Tibial nerve (tissue), 4 donors: ENCODE measurements at regions not wholly inside any gene's neighbourhood (a gene's known extent, or its start where the extent isn't known, plus 50 kb on each side); places are given as distances from the start of the nearest gene placed in this dataset.

ENCODE experiments used
- DNase-seq, 2 donors: peaks; one replicate each; pipeline ENCODE4 v3.0.0-alpha.2; 2019; ENCODE audit warnings: low spot score in 2 of 2
- H3K27ac ChIP-seq, 4 donors: fragments of 200-600 bp; sonication (generic) in 3 of 4; one replicate each; pipeline ENCODE4 v1.5.1; 2017 to 2019; ENCODE audit warnings: mild to moderate bottlenecking in 1 of 4
- H3K27me3 ChIP-seq, 2 donors: fragments of 200-600 bp; sonication (generic) in 1 of 2; one replicate each; pipeline versions ENCODE4 v1.5.1 to v1.6.0; 2017 to 2019
- H3K36me3 ChIP-seq, 3 donors: fragments of 200-600 bp; sonication (generic); one replicate each; pipeline ENCODE4 v1.5.1; 2018 to 2019
- H3K4me1 ChIP-seq, 4 donors: fragments of 200-600 bp; sonication (generic) in 3 of 4; one replicate each; pipeline ENCODE4 v1.5.1; 2017 to 2019
- H3K4me3 ChIP-seq, 4 donors: fragments of 200-600 bp; sonication (generic) in 3 of 4; one replicate each; pipeline ENCODE4 v1.5.1; 2017 to 2019; ENCODE audit warnings: mild to moderate bottlenecking in 1 of 4, moderate library complexity in 1 of 4
- H3K9me3 ChIP-seq, 4 donors: fragments of 200-600 bp; sonication (generic) in 3 of 4; one replicate each; pipeline ENCODE4 v1.5.1; 2017 to 2019
- CTCF ChIP-seq, 5 experiments: fragments of 200-600 bp in 3 of 5; fragments of 450-650 bp in 2 of 5; sonication (generic) in 3 of 5; IDR thresholded peaks; one replicate each; pipeline ENCODE4 v1.5.1; 2016 to 2019; ENCODE audit warnings: antibody characterized with exemption in 5 of 5, mild to moderate bottlenecking in 3 of 5, moderate library complexity in 2 of 5
- EP300 ChIP-seq, 2 donors: sonication (generic); formaldehyde crosslinking; IDR thresholded peaks; one replicate each; pipeline ENCODE4 v1.6.1; 2017; ENCODE audit warnings: antibody characterized with exemption in 2 of 2, mild to moderate bottlenecking in 1 of 2
- POLR2A ChIP-seq, 2 donors: fragments of 450-650 bp; IDR thresholded peaks; one replicate each; pipeline ENCODE4 v1.6.1; 2017; ENCODE audit warnings: antibody characterized with exemption in 2 of 2, mild to moderate bottlenecking in 2 of 2, moderate library complexity in 2 of 2
- WGBS, 2 donors: methylation state at CpG; one replicate each; pipeline ENCODE4 v1.1.5; 2018; 5-methylcytosine and 5-hydroxymethylcytosine counted together

DNA sequence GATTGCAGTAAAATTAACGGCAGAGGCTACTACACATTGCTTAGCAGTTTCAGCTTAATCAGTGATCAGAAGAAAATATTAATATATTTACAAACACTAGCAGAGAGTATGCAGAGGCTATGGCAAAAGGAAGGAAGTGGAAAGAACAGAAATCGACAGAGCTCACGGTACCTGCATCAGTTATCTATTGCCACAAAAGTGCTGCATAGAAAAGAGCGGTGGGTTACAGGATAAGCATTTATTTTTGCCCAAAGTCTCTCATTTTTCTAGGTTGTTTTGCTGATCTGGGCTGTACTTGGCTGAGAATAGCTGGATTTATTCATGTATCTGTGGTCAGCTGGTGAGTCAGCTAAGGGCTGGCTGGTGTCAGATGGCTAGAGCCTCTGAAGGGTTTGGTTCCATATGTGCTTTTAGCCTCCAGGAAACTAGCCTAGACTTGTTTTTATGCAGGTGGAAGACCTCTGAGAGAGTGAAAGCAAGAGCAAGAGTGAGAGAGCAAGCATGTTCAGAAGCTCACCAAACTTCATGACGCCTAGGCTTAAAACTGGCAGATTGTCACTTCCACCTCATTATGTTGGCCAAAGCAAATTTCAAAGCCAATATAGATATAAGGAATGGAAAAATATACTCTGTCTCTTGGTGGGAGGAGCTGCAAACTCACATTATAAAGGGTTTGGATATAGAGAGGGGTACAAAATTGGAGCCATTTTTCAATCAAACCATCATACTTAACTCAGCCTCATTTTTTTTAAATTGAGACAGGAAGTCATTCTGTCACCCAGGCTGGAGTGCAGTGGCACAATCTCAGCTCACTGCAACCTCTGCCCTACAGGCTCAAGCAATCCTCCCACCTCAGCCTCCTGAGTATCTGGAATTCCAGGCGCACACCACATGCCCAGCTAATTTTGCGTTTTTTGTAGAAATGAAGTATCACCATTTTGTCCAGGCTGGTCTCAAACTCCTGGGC lies 153.2 kb upstream of the RPL34 start:
- H3K4me1 ChIP-seq: no peaks in the 10 kb centered on the region
- TF ChIP-seq CTCF (IDR thresholded peaks at IDR 0.05) (no peak), POLR2A (IDR thresholded peaks at IDR 0.05) (no peak), EP300 (IDR thresholded peaks at IDR 0.05) (no peak)
- no peak for DNase-seq
- no peak overlapping the region for H3K4me3 ChIP-seq
- peaks cover 0 to 2% (median 0%) of the 10 kb centered on the region in 4 donors for H3K9me3 ChIP-seq
- 80 to 85% methylated on average over 7 of the region's 7 CpGs for WGBS, 2 donors
- no peak overlapping the region for H3K27ac ChIP-seq
- H3K27me3 ChIP-seq: no peaks in the 10 kb centered on the region
- no peaks in the 10 kb centered on the region for H3K36me3 ChIP-seq

- H3K36me3 ChIP-seq: no peaks in the 10 kb centered on the region
- no peak overlapping the region for H3K27ac ChIP-seq
- H3K4me3 ChIP-seq: no peak overlapping the region
- no peaks in the 10 kb centered on the region for H3K27me3 ChIP-seq
- H3K9me3 ChIP-seq: peaks cover 0 to 2% (median 0%) of the 10 kb centered on the region in 4 donors
- H3K4me1 ChIP-seq: no peaks in the 10 kb centered on the region
- no peak for DNase-seq
- TF ChIP-seq CTCF (IDR thresholded peaks at IDR 0.05) (no peak), POLR2A (IDR thresholded peaks at IDR 0.05) (no peak), EP300 (IDR thresholded peaks at IDR 0.05) (no peak)
- WGBS, 2 donors: 70 to 75% methylated on average over 9 of the region's 9 CpGs
Measured at GRCh38 chr4:108465886-108466500, 154.4 kb upstream of the RPL34 start.

DNA sequence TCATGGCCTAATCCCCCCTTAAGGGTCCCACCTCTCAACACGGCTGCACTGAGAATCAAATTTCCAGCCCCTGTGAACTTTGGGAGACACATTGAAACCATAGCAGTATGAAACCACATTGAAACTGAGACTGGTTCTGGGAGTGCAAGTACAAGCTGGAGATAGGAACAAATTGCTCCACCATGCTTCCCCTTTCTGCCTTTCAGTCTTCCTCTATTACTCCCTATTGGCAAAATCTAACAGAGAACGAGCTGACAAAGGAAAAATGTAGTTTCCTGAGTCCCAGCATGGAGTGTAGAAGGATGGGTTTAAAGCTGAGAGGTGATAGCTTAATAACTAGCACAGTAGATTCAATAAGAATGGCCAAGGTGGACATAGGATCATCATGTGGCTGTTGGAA lies 161.7 kb upstream of the RPL34 start:
- Histone ChIP-seq H3K9me3 (peaks cover 0 to 2% (median 0%) of the 10 kb centered on the region in 4 donors), H3K36me3 (no peaks in the 10 kb centered on the region), H3K4me3 (no peak overlapping the region), H3K27me3 (no peaks in the 10 kb centered on the region), H3K27ac (no peak overlapping the region), H3K4me1 (no peaks in the 10 kb centered on the region)
- WGBS, 2 donors: 56 to 63% methylated on average over 2 of the region's 2 CpGs
- DNase-seq: no peak
- TF ChIP-seq CTCF (IDR thresholded peaks at IDR 0.05): no peak
- no peak for TF ChIP-seq EP300 (IDR thresholded peaks at IDR 0.05)
- TF ChIP-seq POLR2A (IDR thresholded peaks at IDR 0.05): no peak

DNA sequence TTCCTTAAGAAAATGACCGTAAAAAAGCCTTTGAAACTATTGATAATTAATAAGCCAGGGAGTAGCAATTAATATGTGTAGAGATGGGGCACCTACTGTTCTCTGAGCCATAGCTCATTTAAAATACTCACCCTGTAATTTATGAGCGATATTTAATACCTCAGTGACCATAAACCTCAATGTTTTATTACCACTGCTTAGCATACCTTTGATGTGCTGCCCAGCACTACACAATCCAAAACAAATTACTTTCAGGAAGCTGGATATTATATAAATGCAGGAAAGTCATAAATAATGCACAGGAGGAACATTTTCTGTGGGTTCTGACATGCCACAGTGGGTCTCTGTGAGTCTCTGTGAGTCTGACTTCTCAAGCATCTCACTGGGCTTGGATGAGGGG lies 166.1 kb upstream of the RPL34 start:
- no peaks in the 10 kb centered on the region for H3K36me3 ChIP-seq
- H3K4me3 ChIP-seq: no peak overlapping the region
- 54 to 63% methylated on average over 2 of the region's 2 CpGs for WGBS, 2 donors
- DNase-seq: no peak
- H3K27me3 ChIP-seq: no peaks in the 10 kb centered on the region
- no peaks in the 10 kb centered on the region for H3K4me1 ChIP-seq
- no peak overlapping the region for H3K27ac ChIP-seq
- H3K9me3 ChIP-seq: no peaks in the 10 kb centered on the region
- TF ChIP-seq CTCF (IDR thresholded peaks at IDR 0.05) (no peak), EP300 (IDR thresholded peaks at IDR 0.05) (no peak), POLR2A (IDR thresholded peaks at IDR 0.05) (no peak)

GRCh38 chr4:108453366-108453765 lies 167.0 kb upstream of the RPL34 start:
- DNase-seq: no peak
- 52 to 59% methylated on average over 4 of the region's 4 CpGs for WGBS, 2 donors

More at GRCh38 chr4:108453366-108453765, 167.0 kb upstream of the RPL34 start:
- H3K36me3 ChIP-seq: no peaks in the 10 kb centered on the region
- H3K27me3 ChIP-seq: no peaks in the 10 kb centered on the region
- H3K4me1 ChIP-seq: no peaks in the 10 kb centered on the region
- no peaks in the 10 kb centered on the region for H3K9me3 ChIP-seq
- TF ChIP-seq EP300 (IDR thresholded peaks at IDR 0.05): no peak
- no peak for TF ChIP-seq CTCF (IDR thresholded peaks at IDR 0.05)
- TF ChIP-seq POLR2A (IDR thresholded peaks at IDR 0.05): no peak
- no peak overlapping the region for H3K27ac ChIP-seq
- H3K4me3 ChIP-seq: no peak overlapping the region
